Epithelial cell of proximal tubule (primary cell): ENCODE measurements at regions not wholly inside any gene's neighbourhood (a gene's known extent, or its start where the extent isn't known, plus 50 kb on each side); places are given as distances from the start of the nearest gene placed in this dataset.
"Not testable (repeated sequence)": the region's sequence is repeated elsewhere in the genome, so short reads cannot be mapped to it uniquely, and the experiment has no call there.

Experiments
- DNase-seq: peaks from one replicate; pipeline ENCODE4 v3.0.0-alpha.2; 2011; ENCODE audit warnings: low read depth
- H3K4me3 ChIP-seq: 2 replicates; pipeline ENCODE4 v1.5.1; 2011; ENCODE audit warnings: low read depth, mild to moderate bottlenecking, low read length
- TF ChIP-seq, protein P1 (sequence below): conservative IDR thresholded peaks from 2 replicates; pipeline ENCODE4 v1.5.1; 2012; ENCODE audit warnings: low read depth, mild to moderate bottlenecking, low read length

DNA sequence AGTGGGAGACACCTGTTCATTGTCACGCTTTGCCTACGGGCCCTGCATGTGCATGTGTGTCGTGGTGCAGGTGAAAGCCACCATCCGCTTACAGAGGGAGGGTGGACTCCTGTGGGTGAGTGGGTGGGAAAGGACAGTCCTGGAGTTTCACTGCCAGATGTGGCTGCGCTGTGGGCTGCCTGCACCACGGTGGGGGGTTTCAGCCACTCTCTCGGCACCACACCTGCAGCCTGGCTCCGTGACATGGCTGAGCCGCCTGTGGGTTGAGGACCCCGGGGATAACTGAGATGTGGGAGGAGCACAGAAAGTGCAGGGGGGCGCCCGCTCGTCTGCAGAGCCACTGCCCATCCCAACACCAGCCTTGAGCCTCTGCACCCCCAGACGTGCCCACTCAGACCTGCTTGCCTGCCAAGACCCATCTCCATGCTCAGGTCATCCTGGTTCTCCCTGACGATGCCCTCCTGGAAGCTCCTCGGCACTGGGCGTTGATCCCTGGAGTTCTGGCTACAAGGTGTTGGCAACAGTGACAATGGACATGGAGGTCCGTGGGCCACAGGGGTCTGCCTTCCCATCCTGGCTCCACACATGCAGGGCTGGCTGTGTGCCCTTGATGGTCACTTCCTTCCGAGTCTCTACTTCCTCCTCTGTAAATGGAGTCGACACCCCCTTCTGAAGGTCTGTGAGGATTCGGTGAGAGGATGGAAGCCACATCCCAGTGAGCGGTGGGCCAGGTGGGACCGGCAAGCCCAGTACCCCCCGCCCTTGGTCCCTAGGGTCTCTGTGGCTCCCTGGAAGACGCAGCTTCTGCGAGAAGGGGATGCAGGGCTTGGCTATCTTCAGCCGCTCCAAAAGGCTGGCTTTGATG, 1007.0 kb downstream of the BRD1 start:
- DNase-seq, result no peak
- H3K4me3 ChIP-seq, result no peak overlapping the region
- TF ChIP-seq, protein P1, sequence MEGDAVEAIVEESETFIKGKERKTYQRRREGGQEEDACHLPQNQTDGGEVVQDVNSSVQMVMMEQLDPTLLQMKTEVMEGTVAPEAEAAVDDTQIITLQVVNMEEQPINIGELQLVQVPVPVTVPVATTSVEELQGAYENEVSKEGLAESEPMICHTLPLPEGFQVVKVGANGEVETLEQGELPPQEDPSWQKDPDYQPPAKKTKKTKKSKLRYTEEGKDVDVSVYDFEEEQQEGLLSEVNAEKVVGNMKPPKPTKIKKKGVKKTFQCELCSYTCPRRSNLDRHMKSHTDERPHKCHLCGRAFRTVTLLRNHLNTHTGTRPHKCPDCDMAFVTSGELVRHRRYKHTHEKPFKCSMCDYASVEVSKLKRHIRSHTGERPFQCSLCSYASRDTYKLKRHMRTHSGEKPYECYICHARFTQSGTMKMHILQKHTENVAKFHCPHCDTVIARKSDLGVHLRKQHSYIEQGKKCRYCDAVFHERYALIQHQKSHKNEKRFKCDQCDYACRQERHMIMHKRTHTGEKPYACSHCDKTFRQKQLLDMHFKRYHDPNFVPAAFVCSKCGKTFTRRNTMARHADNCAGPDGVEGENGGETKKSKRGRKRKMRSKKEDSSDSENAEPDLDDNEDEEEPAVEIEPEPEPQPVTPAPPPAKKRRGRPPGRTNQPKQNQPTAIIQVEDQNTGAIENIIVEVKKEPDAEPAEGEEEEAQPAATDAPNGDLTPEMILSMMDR, result no peak

DNA sequence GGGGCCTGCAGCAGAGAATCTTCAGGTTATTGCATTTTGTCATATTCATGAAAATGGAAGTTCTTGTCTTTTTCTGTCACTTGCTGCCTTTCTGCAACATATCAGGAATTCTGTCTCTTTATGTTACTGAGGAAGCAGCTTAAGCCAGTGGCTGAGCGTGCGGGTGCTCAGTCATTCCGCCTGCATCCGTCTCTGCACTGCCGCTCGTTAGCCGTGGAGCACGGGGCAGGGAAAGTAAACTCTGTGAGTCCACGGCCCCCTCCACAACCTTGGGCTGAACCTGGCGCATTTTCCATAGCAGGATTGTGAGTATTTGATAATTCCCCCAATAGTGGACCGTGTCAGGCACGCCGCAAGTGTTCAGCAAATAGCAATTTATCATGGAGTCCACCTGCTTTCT, 1007.7 kb downstream of the BRD1 start:
- TF ChIP-seq, protein P1, result no peak
- DNase-seq, result no peak
- H3K4me3 ChIP-seq, result no peak overlapping the region

DNA sequence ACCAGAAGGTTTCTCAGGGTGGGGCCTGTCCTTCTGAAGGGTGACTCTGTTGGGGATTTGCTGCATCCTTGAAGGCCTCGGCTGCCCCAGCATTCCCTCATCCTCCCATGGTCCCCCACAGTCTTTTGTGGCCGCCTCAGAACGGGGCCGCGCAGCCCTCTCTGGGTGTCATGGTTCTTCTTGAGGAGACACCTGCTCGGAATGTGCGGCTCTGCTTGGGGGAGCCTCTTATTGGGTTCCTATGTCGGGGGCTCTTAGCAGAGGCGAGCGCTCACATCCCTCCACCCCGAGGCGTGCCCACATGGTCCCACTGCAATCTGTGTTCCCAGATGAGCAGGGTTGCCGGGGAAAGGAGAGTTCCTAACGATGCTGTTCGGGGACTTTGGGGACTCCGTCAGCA, 1008.4 kb downstream of the BRD1 start:
- TF ChIP-seq, protein P1, result no peak
- no peak overlapping the region for H3K4me3 ChIP-seq
- no peak for DNase-seq

GRCh38 chr22:48817491-48817890, 1010.2 kb downstream of the BRD1 start:
- not testable (repeated sequence) for H3K4me3 ChIP-seq, DNase-seq

- no peak for DNase-seq
- TF ChIP-seq, protein P1, result no peak
- H3K4me3 ChIP-seq, result no peak overlapping the region
Measured at GRCh38 chr22:48811885-48812284, 1015.8 kb downstream of the BRD1 start.

DNA sequence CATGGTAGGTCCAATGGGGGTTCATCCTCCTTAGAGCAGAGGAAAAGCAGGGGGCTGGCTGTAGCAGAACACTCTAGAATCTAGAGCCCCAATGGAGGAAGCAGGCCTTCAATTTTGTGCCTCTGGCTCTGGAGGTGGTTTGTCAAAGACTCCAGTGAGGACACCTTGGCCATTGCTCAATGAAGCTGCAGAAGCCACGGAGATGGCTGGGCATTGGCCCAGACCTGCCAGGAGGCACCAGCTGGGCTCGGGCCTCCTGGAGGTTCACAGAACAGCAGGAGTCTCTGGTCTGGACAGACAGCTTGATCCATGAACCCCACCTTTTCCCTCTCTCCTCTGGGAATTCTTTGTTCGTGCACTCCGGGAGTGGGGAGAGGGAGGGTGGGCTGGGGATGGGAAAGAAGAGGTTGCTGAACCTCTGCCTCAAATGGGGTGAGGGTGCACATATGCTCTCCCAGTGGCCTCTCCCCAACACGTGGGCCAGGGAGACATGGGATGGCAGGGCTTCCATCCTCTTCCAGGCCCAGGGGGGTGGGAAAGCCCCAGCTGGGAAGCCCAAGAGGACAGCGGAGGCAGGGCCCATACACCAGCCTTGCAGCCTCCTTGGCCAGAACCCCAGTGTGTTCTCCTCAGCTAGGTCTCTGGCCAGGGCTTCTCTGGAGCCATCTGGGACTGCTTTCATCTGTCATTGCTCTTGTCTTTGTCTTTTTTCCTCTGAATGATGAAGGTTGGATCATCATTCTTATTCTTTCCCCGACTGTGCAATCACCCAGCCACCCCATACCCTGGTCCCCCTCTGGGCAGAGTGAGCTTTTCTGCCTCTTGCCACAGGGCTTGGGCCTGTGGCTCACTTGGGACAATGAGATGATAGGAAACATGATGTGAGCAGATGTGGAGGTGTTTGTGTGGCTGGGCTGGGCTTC, 1019.4 kb downstream of the BRD1 start:
- no peak overlapping the region for H3K4me3 ChIP-seq
- DNase-seq, result no peak
- TF ChIP-seq, protein P1, result no peak

GRCh38 chr22:48807155-48807554, 1020.5 kb downstream of the BRD1 start:
- no peak for DNase-seq
- TF ChIP-seq, protein P1, result no peak
- H3K4me3 ChIP-seq, result no peak overlapping the region
